ENCODE measurements at regions not wholly inside any gene's neighbourhood (a gene's known extent, or its start where the extent isn't known, plus 50 kb on each side); places are given as distances from the start of the nearest gene placed in this dataset.

DNA sequence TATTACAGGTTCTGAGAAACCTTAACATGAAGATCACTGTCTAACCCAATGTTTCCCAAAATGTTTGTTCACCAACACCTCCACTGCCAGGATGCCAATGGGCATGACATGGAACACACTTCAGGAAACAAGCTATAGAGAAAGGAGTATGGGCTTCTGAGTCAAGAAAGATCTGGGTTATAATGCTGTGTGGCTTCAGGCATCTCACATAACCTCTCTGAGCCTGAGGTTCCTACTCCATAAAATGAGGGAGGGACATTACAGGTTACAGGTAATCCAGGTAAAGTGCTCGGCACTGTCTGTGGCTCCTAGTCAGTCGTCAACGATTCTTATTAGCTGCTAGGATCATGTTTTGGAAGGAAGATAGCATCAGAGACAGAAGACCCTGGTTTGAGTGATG is 126.4 kb upstream of the SMAD3 start:
- Histone ChIP-seq H3K27ac (ENCODE audit: low read depth, low read length, poor library complexity, severe bottlenecking) (no peak overlapping the region), H3K4me1 (ENCODE audit: insufficient read depth, low read length, poor library complexity, severe bottlenecking) (peaks cover 28% of the 10 kb centered on the region), H3K4me2 (ENCODE audit: low read length) (no peak overlapping the region), H2AFZ (ENCODE audit: low read length) (no peak overlapping the region), H3K36me3 (ENCODE audit: insufficient read depth, low read length) (no peaks in the 10 kb centered on the region), H4K20me1 (ENCODE audit: insufficient read depth, low read length) (no peaks in the 10 kb centered on the region), H3K9me2 (ENCODE audit: insufficient read depth, low read length) (no peaks in the 10 kb centered on the region), H3K79me2 (ENCODE audit: insufficient read depth, low read depth, low read length) (no peaks in the 10 kb centered on the region), H3K9me3 (ENCODE audit: low read length) (0 out of 2 replicates have a peak, but pooled peaks cover 14% of the 10 kb centered on the region), H3K4me3 (ENCODE audit: low read depth, low read length, poor library complexity, severe bottlenecking) (no peak overlapping the region)
- BruUV-seq (replicated peaks) = no TSS peak
- intact Hi-C loops (cut with micrococcal nuclease; ENCODE audit: unreplicated experiment) = no loop called here
- TF ChIP-seq EZH2phosphoT487 (IDR thresholded peaks at IDR 0.05; ENCODE audit: borderline replicate concordance, low read depth, low read length) = no peak
- TF ChIP-seq, protein P1, sequence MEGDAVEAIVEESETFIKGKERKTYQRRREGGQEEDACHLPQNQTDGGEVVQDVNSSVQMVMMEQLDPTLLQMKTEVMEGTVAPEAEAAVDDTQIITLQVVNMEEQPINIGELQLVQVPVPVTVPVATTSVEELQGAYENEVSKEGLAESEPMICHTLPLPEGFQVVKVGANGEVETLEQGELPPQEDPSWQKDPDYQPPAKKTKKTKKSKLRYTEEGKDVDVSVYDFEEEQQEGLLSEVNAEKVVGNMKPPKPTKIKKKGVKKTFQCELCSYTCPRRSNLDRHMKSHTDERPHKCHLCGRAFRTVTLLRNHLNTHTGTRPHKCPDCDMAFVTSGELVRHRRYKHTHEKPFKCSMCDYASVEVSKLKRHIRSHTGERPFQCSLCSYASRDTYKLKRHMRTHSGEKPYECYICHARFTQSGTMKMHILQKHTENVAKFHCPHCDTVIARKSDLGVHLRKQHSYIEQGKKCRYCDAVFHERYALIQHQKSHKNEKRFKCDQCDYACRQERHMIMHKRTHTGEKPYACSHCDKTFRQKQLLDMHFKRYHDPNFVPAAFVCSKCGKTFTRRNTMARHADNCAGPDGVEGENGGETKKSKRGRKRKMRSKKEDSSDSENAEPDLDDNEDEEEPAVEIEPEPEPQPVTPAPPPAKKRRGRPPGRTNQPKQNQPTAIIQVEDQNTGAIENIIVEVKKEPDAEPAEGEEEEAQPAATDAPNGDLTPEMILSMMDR (conservative IDR thresholded peaks at IDR 0.05; ENCODE audit: low read length) = no peak
- POLR2A ChIA-PET = no interaction called here
- no peak for DNase-seq (ENCODE audit: low spot score)
- CTCF ChIA-PET (ENCODE audit: unreplicated experiment) = no interaction called here

DNA sequence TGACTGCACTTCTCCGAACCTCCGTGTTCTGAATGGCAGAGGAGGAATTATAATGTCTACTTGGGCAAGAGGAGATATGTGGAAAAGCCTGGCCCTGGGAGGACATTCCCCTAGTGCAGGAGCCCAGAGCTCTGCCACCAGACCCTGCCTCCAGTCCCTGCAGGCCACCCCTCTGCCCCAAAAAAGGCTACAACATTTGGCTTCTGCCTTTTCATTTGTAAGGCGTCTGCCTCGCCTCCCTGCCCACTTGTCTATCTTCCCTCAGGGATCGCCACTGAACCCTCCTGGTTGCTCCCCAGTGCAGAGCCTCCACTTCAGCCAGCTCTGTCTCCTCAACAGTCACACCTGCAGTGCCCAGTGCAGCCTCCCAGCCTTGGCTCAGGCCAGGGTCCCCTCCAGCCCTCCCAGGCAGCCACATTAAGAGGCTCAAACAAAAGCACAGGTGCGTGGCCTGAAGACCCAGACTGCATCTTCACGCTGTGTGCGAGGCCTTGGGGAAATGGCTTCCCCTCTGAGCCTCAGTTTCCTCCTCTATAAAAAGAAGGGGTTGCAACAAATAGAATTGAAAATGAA is 125.9 kb upstream of the SMAD3 start:
- ChIA-PET CTCF (ENCODE audit: unreplicated experiment) (no interaction called here), POLR2A (no interaction called here)
- Histone ChIP-seq H3K4me3 (ENCODE audit: low read depth, low read length, poor library complexity, severe bottlenecking) (no peak overlapping the region), H3K27ac (ENCODE audit: low read depth, low read length, poor library complexity, severe bottlenecking) (no peak overlapping the region), H3K4me2 (ENCODE audit: low read length) (peak overlapping the region; percentile 24; the same call in 1 of the 2 replicates), H2AFZ (ENCODE audit: low read length) (0 out of 2 replicates have a peak overlapping the region, but pooled peaks have one; percentile 11), H4K20me1 (ENCODE audit: insufficient read depth, low read length) (no peaks in the 10 kb centered on the region), H3K79me2 (ENCODE audit: insufficient read depth, low read depth, low read length) (no peaks in the 10 kb centered on the region), H3K4me1 (ENCODE audit: insufficient read depth, low read length, poor library complexity, severe bottlenecking) (peaks cover 33% of the 10 kb centered on the region), H3K36me3 (ENCODE audit: insufficient read depth, low read length) (no peaks in the 10 kb centered on the region), H3K9me3 (ENCODE audit: low read length) (0 out of 2 replicates have a peak, but pooled peaks cover 14% of the 10 kb centered on the region), H3K9me2 (ENCODE audit: insufficient read depth, low read length) (no peaks in the 10 kb centered on the region)
- intact Hi-C loops (cut with micrococcal nuclease; ENCODE audit: unreplicated experiment) = loop anchor here (5.0 kb wide), 2 partner anchors 37 to 72 kb away; no protein-coding TSS in a partner anchor
- no peak for TF ChIP-seq EZH2phosphoT487 (IDR thresholded peaks at IDR 0.05; ENCODE audit: borderline replicate concordance, low read depth, low read length)
- TF ChIP-seq, protein P1 (conservative IDR thresholded peaks at IDR 0.05; ENCODE audit: low read length) = no peak
- BruUV-seq (replicated peaks) = no TSS peak
- peak; percentile 38 for DNase-seq (ENCODE audit: low spot score)

DNA sequence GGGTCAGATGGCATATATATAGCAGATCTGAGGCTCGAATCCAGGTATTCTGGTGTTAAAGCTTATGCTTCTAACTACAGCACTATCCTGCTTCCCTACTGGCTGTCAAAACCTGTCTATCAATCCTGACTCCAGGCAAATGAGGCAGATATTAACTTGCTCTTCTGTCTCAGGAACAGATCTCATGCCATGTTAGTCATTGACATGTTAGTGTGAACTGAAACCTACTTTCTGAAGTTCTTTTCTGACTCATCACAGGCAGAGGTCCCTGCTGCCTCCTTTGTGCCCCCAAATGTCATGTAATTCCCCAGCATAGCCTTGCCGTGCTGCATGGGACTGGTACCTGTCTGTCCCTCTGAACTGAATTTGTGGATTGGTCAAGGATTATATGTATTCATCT is 125.0 kb upstream of the SMAD3 start:
- ChIA-PET CTCF (ENCODE audit: unreplicated experiment) (interaction anchor here (0.5 to 0.9 kb wide), 2 partner anchors 11 to 313 kb away, joined by 3 read pairs; no protein-coding TSS in a partner anchor), POLR2A (interaction anchor here (0.7 kb wide), 2 partner anchors 179 to 364 kb away, joined by 3 read pairs; no protein-coding TSS in a partner anchor)
- Histone ChIP-seq H3K4me1 (ENCODE audit: insufficient read depth, low read length, poor library complexity, severe bottlenecking) (peaks cover 35% of the 10 kb centered on the region), H3K4me2 (ENCODE audit: low read length) (no peak overlapping the region), H4K20me1 (ENCODE audit: insufficient read depth, low read length) (no peaks in the 10 kb centered on the region), H3K27ac (ENCODE audit: low read depth, low read length, poor library complexity, severe bottlenecking) (no peak overlapping the region), H2AFZ (ENCODE audit: low read length) (0 out of 2 replicates have a peak overlapping the region, but pooled peaks have one; percentile 11), H3K79me2 (ENCODE audit: insufficient read depth, low read depth, low read length) (no peaks in the 10 kb centered on the region), H3K9me2 (ENCODE audit: insufficient read depth, low read length) (no peaks in the 10 kb centered on the region), H3K4me3 (ENCODE audit: low read depth, low read length, poor library complexity, severe bottlenecking) (no peak overlapping the region), H3K9me3 (ENCODE audit: low read length) (0 out of 2 replicates have a peak, but pooled peaks cover 14% of the 10 kb centered on the region), H3K36me3 (ENCODE audit: insufficient read depth, low read length) (no peaks in the 10 kb centered on the region)
- intact Hi-C loops (cut with micrococcal nuclease; ENCODE audit: unreplicated experiment) = loop anchor here (5.0 kb wide), 2 partner anchors 38 to 73 kb away; no protein-coding TSS in a partner anchor
- BruUV-seq (replicated peaks) = no TSS peak
- no peak for TF ChIP-seq EZH2phosphoT487 (IDR thresholded peaks at IDR 0.05; ENCODE audit: borderline replicate concordance, low read depth, low read length)
- TF ChIP-seq, protein P1 (conservative IDR thresholded peaks at IDR 0.05; ENCODE audit: low read length) = no peak
- DNase-seq (ENCODE audit: low spot score) = no peak

Data from OCI-LY7 (cell line).